GM12864 (cell line): ENCODE measurements at regions not wholly inside any gene's neighbourhood (a gene's known extent, or its start where the extent isn't known, plus 50 kb on each side); places are given as distances from the start of the nearest gene placed in this dataset.
"Not testable (repeated sequence)": the region's sequence is repeated elsewhere in the genome, so short reads cannot be mapped to it uniquely, and the experiment has no call there.

Source experiments
- DNase-seq: peaks from one replicate; pipeline ENCODE4 v3.0.0-alpha.2; 2011; ENCODE audit warnings: low read depth
- H3K4me3 ChIP-seq: 2 replicates; pipeline ENCODE4 v1.5.1; 2011; ENCODE audit warnings: mild to moderate bottlenecking, low read depth, low read length, control low read depth
- CTCF ChIP-seq: IDR thresholded peaks from 2 replicates; pipeline ENCODE4 v1.5.1; 2011; ENCODE audit warnings: low read depth, mild to moderate bottlenecking, moderate library complexity, low read length, control low read depth, inconsistent platforms; ENCODE audit errors: missing control alignments

DNA sequence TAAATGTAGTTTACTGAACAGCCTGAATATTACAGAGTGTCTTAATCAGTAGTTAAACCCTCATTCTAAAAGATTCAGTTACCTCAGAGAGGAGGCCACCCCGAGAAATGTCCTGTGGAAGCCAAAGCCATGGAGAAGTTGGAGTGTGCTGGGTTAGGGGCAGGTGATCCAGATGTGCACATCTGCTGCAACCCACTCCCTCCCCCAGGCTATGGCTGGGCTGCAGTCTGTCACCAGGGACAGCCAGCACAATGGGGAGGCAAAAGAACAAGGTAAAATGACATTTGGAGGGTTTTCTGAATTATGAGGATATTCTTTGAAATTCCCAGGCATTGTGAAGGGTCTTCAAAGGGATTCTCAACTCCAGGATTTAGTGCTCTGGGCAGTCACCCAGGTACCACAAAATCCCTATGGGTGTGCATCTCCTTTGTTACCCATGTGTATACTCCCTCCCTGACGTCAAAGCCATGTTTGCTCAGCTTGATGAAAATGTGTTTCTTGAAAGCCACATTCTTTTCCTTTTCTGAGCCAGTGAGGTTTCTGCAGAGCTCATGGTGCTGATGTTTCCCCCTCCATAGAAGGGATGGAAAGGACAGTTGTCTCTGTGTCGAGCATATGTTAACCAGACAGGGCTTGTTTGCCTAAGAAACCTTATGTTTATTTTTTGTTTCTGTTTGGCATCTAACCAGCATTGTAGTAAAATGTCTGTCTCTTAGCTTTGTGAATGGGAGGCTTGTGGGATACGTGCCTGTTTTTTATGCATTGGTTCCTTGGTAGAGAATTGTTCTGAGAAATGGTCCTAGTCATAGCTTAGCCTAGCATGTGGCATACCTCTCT is 212.3 kb upstream of the TBX18 start:
- H3K4me3 ChIP-seq, result no peak overlapping the region
- DNase-seq, result no peak
- no peak for TF ChIP-seq CTCF

- TF ChIP-seq CTCF, result no peak
- H3K4me3 ChIP-seq, result no peak overlapping the region
- DNase-seq, result no peak
These were observed 210.9 kb upstream of the TBX18 start for GRCh38 chr6:84975316-84975715.

- no peak overlapping the region for H3K4me3 ChIP-seq
- no peak for TF ChIP-seq CTCF
- no peak for DNase-seq
These were observed 209.2 kb upstream of the TBX18 start for GRCh38 chr6:84973606-84974005.

GRCh38 chr6:84967965-84968364 is 203.6 kb upstream of the TBX18 start:
- TF ChIP-seq CTCF, result no peak
- no peak for DNase-seq

DNA sequence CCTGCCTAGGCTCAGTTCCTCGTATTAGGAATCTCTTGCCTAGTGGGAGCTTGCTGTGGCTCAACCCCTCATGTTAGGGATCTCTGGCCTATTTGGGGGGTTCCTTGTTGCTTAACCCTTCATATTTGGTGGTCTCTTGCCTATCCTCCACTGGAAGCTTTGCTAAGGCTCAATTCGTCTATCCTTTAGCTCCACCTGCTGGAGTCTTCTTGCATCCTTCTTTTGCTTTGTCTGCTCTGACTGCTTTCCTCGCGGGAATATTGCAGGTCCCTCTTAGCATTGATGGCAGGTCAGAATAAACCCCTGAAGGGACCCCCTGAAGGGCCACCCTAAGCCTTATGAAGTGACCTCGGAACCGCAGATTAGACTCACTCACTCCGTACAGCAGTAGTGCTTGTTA is 203.0 kb upstream of the TBX18 start:
- no peak overlapping the region for H3K4me3 ChIP-seq
- peak; percentile 30 for TF ChIP-seq CTCF
- DNase-seq, result no peak

More at GRCh38 chr6:84967965-84968364, 203.6 kb upstream of the TBX18 start:
- H3K4me3 ChIP-seq, result no peak overlapping the region

GRCh38 chr6:84953111-84953755 is 188.8 kb upstream of the TBX18 start:
- H3K4me3 ChIP-seq, result no peak overlapping the region
- DNase-seq, result no peak
- TF ChIP-seq CTCF, result no peak

DNA sequence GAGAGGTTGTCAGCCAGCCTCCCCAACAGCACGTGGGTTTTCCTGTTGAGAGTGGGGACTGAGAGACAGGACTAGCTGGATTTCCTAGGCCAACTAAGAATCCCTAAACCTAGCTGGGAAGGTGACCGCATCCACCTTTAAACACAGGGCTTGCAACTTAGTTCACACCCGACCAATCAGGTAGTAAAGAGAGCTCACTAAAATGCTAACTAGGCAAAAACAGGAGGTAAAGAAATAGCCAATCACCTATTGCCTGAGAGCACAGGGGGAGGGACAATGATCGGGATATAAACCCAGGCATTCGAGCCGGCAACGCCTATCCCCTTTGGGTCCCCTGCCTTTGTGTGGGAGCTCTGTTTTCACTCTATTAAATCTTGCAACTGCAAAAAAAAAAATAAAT is 180.5 kb upstream of the TBX18 start:
- not testable (repeated sequence) for DNase-seq, H3K4me3 ChIP-seq
